Adipocyte (in vitro differentiated cells): ENCODE measurements at regions not wholly inside any gene's neighbourhood (a gene's known extent, or its start where the extent isn't known, plus 50 kb on each side); places are given as distances from the start of the nearest gene placed in this dataset.

Experiments
- DNase-seq: peaks from one replicate; pipeline ENCODE4 v3.0.0-alpha.2; 2015; ENCODE audit warnings: low read depth
- H3K27me3 ChIP-seq: replicated peaks from 2 replicates; pipeline ENCODE4 v1.7.0; 2013; ENCODE audit warnings: mild to moderate bottlenecking, low read length, moderate library complexity; ENCODE audit not compliant: control insufficient read depth, insufficient read depth
- H3K36me3 ChIP-seq: 2 replicates; pipeline ENCODE4 v1.7.0; 2013; ENCODE audit warnings: low read length, mild to moderate bottlenecking, moderate library complexity; ENCODE audit not compliant: control insufficient read depth, insufficient read depth, severe bottlenecking
- H3K4me1 ChIP-seq: 2 replicates; pipeline ENCODE4 v1.7.0; 2013; ENCODE audit warnings: mild to moderate bottlenecking, low read length, moderate library complexity; ENCODE audit not compliant: control insufficient read depth, insufficient read depth
- H3K4me3 ChIP-seq: 2 replicates; pipeline ENCODE4 v1.7.0; 2013; ENCODE audit warnings: mild to moderate bottlenecking, low read length, moderate library complexity
- H3K9ac ChIP-seq: 2 replicates; pipeline ENCODE4 v1.7.0; 2013; ENCODE audit warnings: mild to moderate bottlenecking, low read length, moderate library complexity
- H3K9me3 ChIP-seq: 2 replicates; pipeline ENCODE4 v1.7.0; 2013; ENCODE audit warnings: mild to moderate bottlenecking, low read length, moderate library complexity; ENCODE audit not compliant: control insufficient read depth

- Histone ChIP-seq H3K4me3 (no peak overlapping the region), H3K36me3 (no peaks in the 10 kb centered on the region), H3K4me1 (no peaks in the 10 kb centered on the region), H3K27me3 (no peaks in the 10 kb centered on the region), H3K9ac (no peak overlapping the region), H3K9me3 (no peaks in the 10 kb centered on the region)
- peak; percentile 3 for DNase-seq
These were observed 75.6 kb upstream of the CACNA2D3 start for GRCh38 chr3:54046641-54047214.

GRCh38 chr3:54045061-54045815, 77.1 kb upstream of the CACNA2D3 start:
- no peak overlapping the region for H3K9ac ChIP-seq
- no peak overlapping the region for H3K4me3 ChIP-seq
- no peaks in the 10 kb centered on the region for H3K9me3 ChIP-seq
- DNase-seq, result no peak
- no peaks in the 10 kb centered on the region for H3K27me3 ChIP-seq
- no peaks in the 10 kb centered on the region for H3K4me1 ChIP-seq
- H3K36me3 ChIP-seq, result no peaks in the 10 kb centered on the region

GRCh38 chr3:54042259-54042823, 80.0 kb upstream of the CACNA2D3 start:
- H3K27me3 ChIP-seq, result peaks cover 2% of the 10 kb centered on the region
- H3K9ac ChIP-seq, result no peak overlapping the region
- no peaks in the 10 kb centered on the region for H3K4me1 ChIP-seq
- DNase-seq, result no peak
- no peak overlapping the region for H3K4me3 ChIP-seq
- no peaks in the 10 kb centered on the region for H3K36me3 ChIP-seq
- H3K9me3 ChIP-seq, result no peaks in the 10 kb centered on the region

- Histone ChIP-seq H3K4me3 (no peak overlapping the region), H3K36me3 (no peaks in the 10 kb centered on the region), H3K4me1 (no peaks in the 10 kb centered on the region), H3K9ac (no peak overlapping the region), H3K9me3 (no peaks in the 10 kb centered on the region), H3K27me3 (peaks cover 2% of the 10 kb centered on the region)
- DNase-seq, result no peak
These were observed 81.9 kb upstream of the CACNA2D3 start for GRCh38 chr3:54040476-54040875.

- H3K4me3 ChIP-seq, result no peak overlapping the region
- no peaks in the 10 kb centered on the region for H3K4me1 ChIP-seq
- H3K9me3 ChIP-seq, result no peaks in the 10 kb centered on the region
- H3K36me3 ChIP-seq, result no peaks in the 10 kb centered on the region
- no peak overlapping the region for H3K9ac ChIP-seq
- no peak for DNase-seq
- H3K27me3 ChIP-seq, result peaks cover 2% of the 10 kb centered on the region
These were observed 84.0 kb upstream of the CACNA2D3 start for GRCh38 chr3:54038391-54038790.

- no peaks in the 10 kb centered on the region for H3K36me3 ChIP-seq
- no peak overlapping the region for H3K4me3 ChIP-seq
- DNase-seq, result no peak
- no peak overlapping the region for H3K9ac ChIP-seq
- peaks cover 2% of the 10 kb centered on the region for H3K27me3 ChIP-seq
- H3K9me3 ChIP-seq, result no peaks in the 10 kb centered on the region
- no peaks in the 10 kb centered on the region for H3K4me1 ChIP-seq
These were observed 85.8 kb upstream of the CACNA2D3 start for GRCh38 chr3:54036543-54036942.

GRCh38 chr3:54034971-54035370, 87.4 kb upstream of the CACNA2D3 start:
- Histone ChIP-seq H3K9ac (no peak overlapping the region), H3K9me3 (no peaks in the 10 kb centered on the region), H3K4me3 (no peak overlapping the region), H3K36me3 (no peaks in the 10 kb centered on the region), H3K27me3 (peaks cover 2% of the 10 kb centered on the region), H3K4me1 (no peaks in the 10 kb centered on the region)
- no peak for DNase-seq

- H3K36me3 ChIP-seq, result no peaks in the 10 kb centered on the region
- no peak overlapping the region for H3K9ac ChIP-seq
- no peaks in the 10 kb centered on the region for H3K4me1 ChIP-seq
- peaks cover 2% of the 10 kb centered on the region for H3K27me3 ChIP-seq
- DNase-seq, result no peak
- no peaks in the 10 kb centered on the region for H3K9me3 ChIP-seq
- H3K4me3 ChIP-seq, result no peak overlapping the region
These were observed 88.6 kb upstream of the CACNA2D3 start for GRCh38 chr3:54033761-54034160.

GRCh38 chr3:54032598-54032997, 89.8 kb upstream of the CACNA2D3 start:
- DNase-seq, result no peak
- no peaks in the 10 kb centered on the region for H3K9me3 ChIP-seq
- H3K27me3 ChIP-seq, result no peaks in the 10 kb centered on the region
- no peak overlapping the region for H3K9ac ChIP-seq
- no peaks in the 10 kb centered on the region for H3K4me1 ChIP-seq
- H3K4me3 ChIP-seq, result no peak overlapping the region
- no peaks in the 10 kb centered on the region for H3K36me3 ChIP-seq

GRCh38 chr3:54028372-54028771, 94.0 kb upstream of the CACNA2D3 start:
- H3K27me3 ChIP-seq, result no peaks in the 10 kb centered on the region
- H3K9me3 ChIP-seq, result no peaks in the 10 kb centered on the region
- DNase-seq, result no peak
- no peaks in the 10 kb centered on the region for H3K36me3 ChIP-seq
- H3K4me3 ChIP-seq, result no peak overlapping the region
- no peaks in the 10 kb centered on the region for H3K4me1 ChIP-seq
- no peak overlapping the region for H3K9ac ChIP-seq

- DNase-seq, result no peak
- Histone ChIP-seq H3K4me3 (no peak overlapping the region), H3K9ac (no peak overlapping the region), H3K4me1 (no peaks in the 10 kb centered on the region), H3K36me3 (no peaks in the 10 kb centered on the region), H3K27me3 (no peaks in the 10 kb centered on the region), H3K9me3 (no peaks in the 10 kb centered on the region)
These were observed 95.8 kb upstream of the CACNA2D3 start for GRCh38 chr3:54026543-54026942.
